ENCODE measurements at regions not wholly inside any gene's neighbourhood (a gene's known extent, or its start where the extent isn't known, plus 50 kb on each side); places are given as distances from the start of the nearest gene placed in this dataset.

DNA sequence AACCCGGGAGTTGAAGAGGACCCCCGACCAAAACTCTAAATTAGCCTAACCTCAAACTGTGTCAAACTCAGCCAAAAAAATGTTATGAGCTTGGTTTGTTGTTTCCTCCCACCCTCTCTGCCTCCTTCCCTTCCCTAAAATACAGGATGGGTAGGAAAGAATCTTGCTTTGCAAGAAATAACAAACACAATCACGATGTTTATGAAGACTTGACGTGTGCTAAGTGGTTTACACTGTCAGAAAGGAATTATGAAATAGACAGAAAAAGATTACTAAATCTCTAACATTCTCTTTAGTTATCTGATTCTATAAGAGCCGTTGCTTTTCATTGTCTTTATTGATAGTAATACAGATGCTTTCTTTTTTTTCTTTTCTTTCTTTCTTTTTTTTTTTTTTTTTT, 285.1 kb downstream of the BMP7 start:
- TF ChIP-seq POLR2A (IDR thresholded peaks at IDR 0.05; ENCODE audit: low read depth, low read length) (no peak), POLR2AphosphoS5 (IDR thresholded peaks at IDR 0.05; ENCODE audit: low read depth, low read length) (no peak), TAF1 (IDR thresholded peaks at IDR 0.05; ENCODE audit: borderline replicate concordance, low read depth, low read length) (no peak)
